ENCODE measurements at regions not wholly inside any gene's neighbourhood (a gene's known extent, or its start where the extent isn't known, plus 50 kb on each side); places are given as distances from the start of the nearest gene placed in this dataset.

GRCh38 chr17:83019376-83019775 lies 60.0 kb upstream of the METRNL start:
- no peak overlapping the region for H3K4me3 ChIP-seq (ENCODE audit: low read depth, low read length, poor library complexity, severe bottlenecking)
- intact Hi-C loops (cut with micrococcal nuclease; ENCODE audit: unreplicated experiment) = no loop called here
- no peak for DNase-seq (ENCODE audit: low spot score)
- H3K4me1 ChIP-seq (ENCODE audit: insufficient read depth, low read length, poor library complexity, severe bottlenecking) = no peaks in the 10 kb centered on the region
- CTCF ChIA-PET = no interaction called here
- BruUV-seq (replicated peaks) = no TSS peak
- POLR2A ChIA-PET (ENCODE audit: low non-redundant PET) = no interaction called here
- TF ChIP-seq EZH2 (IDR thresholded peaks at IDR 0.05; ENCODE audit: borderline replicate concordance, low read depth, low read length, poor library complexity, severe bottlenecking) (no peak), CTCF (conservative IDR thresholded peaks at IDR 0.05; ENCODE audit: low read depth, low read length) (no peak)
- H3K27ac ChIP-seq (ENCODE audit: low read depth, low read length, poor library complexity, severe bottlenecking) = no peak overlapping the region
- no peaks in the 10 kb centered on the region for H3K9me3 ChIP-seq (ENCODE audit: low read depth, low read length, poor library complexity, severe bottlenecking)
- no peaks in the 10 kb centered on the region for H3K36me3 ChIP-seq (ENCODE audit: insufficient read depth, low read length, poor library complexity, severe bottlenecking)
- H3K27me3 ChIP-seq (replicated peaks; ENCODE audit: insufficient read depth, low read depth, low read length, poor library complexity) = no peaks in the 10 kb centered on the region

GRCh38 chr17:83024218-83024971 lies 55.0 kb upstream of the METRNL start:
- ChIA-PET CTCF (no interaction called here), POLR2A (ENCODE audit: low non-redundant PET) (no interaction called here)
- H3K27me3 ChIP-seq (replicated peaks; ENCODE audit: insufficient read depth, low read depth, low read length, poor library complexity) = no peaks in the 10 kb centered on the region
- no peaks in the 10 kb centered on the region for H3K4me1 ChIP-seq (ENCODE audit: insufficient read depth, low read length, poor library complexity, severe bottlenecking)
- no peaks in the 10 kb centered on the region for H3K9me3 ChIP-seq (ENCODE audit: low read depth, low read length, poor library complexity, severe bottlenecking)
- no TSS peak for BruUV-seq (replicated peaks)
- intact Hi-C loops (cut with micrococcal nuclease; ENCODE audit: unreplicated experiment) = no loop called here
- no peak overlapping the region for H3K4me3 ChIP-seq (ENCODE audit: low read depth, low read length, poor library complexity, severe bottlenecking)
- DNase-seq (ENCODE audit: low spot score) = no peak
- H3K27ac ChIP-seq (ENCODE audit: low read depth, low read length, poor library complexity, severe bottlenecking) = no peak overlapping the region
- no peak for TF ChIP-seq EZH2 (IDR thresholded peaks at IDR 0.05; ENCODE audit: borderline replicate concordance, low read depth, low read length, poor library complexity, severe bottlenecking)
- no peak for TF ChIP-seq CTCF (conservative IDR thresholded peaks at IDR 0.05; ENCODE audit: low read depth, low read length)
- H3K36me3 ChIP-seq (ENCODE audit: insufficient read depth, low read length, poor library complexity, severe bottlenecking) = no peaks in the 10 kb centered on the region

- H3K4me1 ChIP-seq (ENCODE audit: insufficient read depth, low read length, poor library complexity, severe bottlenecking) = no peaks in the 10 kb centered on the region
- ChIA-PET CTCF (no interaction called here), POLR2A (ENCODE audit: low non-redundant PET) (no interaction called here)
- no TSS peak for BruUV-seq (replicated peaks)
- intact Hi-C loops (cut with micrococcal nuclease; ENCODE audit: unreplicated experiment) = no loop called here
- no peak overlapping the region for H3K4me3 ChIP-seq (ENCODE audit: low read depth, low read length, poor library complexity, severe bottlenecking)
- no peaks in the 10 kb centered on the region for H3K36me3 ChIP-seq (ENCODE audit: insufficient read depth, low read length, poor library complexity, severe bottlenecking)
- no peak for DNase-seq (ENCODE audit: low spot score)
- no peaks in the 10 kb centered on the region for H3K27me3 ChIP-seq (replicated peaks; ENCODE audit: insufficient read depth, low read depth, low read length, poor library complexity)
- TF ChIP-seq CTCF (conservative IDR thresholded peaks at IDR 0.05; ENCODE audit: low read depth, low read length) (no peak), EZH2 (IDR thresholded peaks at IDR 0.05; ENCODE audit: borderline replicate concordance, low read depth, low read length, poor library complexity, severe bottlenecking) (no peak)
- H3K27ac ChIP-seq (ENCODE audit: low read depth, low read length, poor library complexity, severe bottlenecking) = no peak overlapping the region
- H3K9me3 ChIP-seq (ENCODE audit: low read depth, low read length, poor library complexity, severe bottlenecking) = no peaks in the 10 kb centered on the region
Observed at GRCh38 chr17:83025636-83026280, 53.7 kb upstream of the METRNL start.

All from A673 (cell line).